ENCODE measurements at regions not wholly inside any gene's neighbourhood (a gene's known extent, or its start where the extent isn't known, plus 50 kb on each side); places are given as distances from the start of the nearest gene placed in this dataset.

GRCh38 chr9:81096625-81097024 is 592.7 kb downstream of the TLE1 start:
- 47 to 68% methylated on average over 2 of the region's 2 CpGs for WGBS, 2 donors (ENCODE audit: low coverage in 1 of 2)
- ATAC-seq: no peak
- TF ChIP-seq POLR2A (IDR thresholded peaks at IDR 0.05) (no peak), CTCF (IDR thresholded peaks at IDR 0.05) (no peak), EP300 (IDR thresholded peaks at IDR 0.05) (no peak), POLR2AphosphoS5 (IDR thresholded peaks at IDR 0.05) (no peak)
- H3K36me3 ChIP-seq: no peaks in the 10 kb centered on the region
- no peak overlapping the region for H3K27ac ChIP-seq
- H3K4me3 ChIP-seq: no peak overlapping the region
- no peaks in the 10 kb centered on the region for H3K27me3 ChIP-seq
- no peaks in the 10 kb centered on the region for H3K4me1 ChIP-seq
- no peaks in the 10 kb centered on the region for H3K9me3 ChIP-seq

- H3K27me3 ChIP-seq: no peaks in the 10 kb centered on the region
- WGBS, 2 donors (ENCODE audit: low coverage in 1 of 2): 83 to 93% methylated on average over 1 to 2 of the region's 2 CpGs
- no peaks in the 10 kb centered on the region for H3K9me3 ChIP-seq
- no peaks in the 10 kb centered on the region for H3K36me3 ChIP-seq
- no peak overlapping the region for H3K4me3 ChIP-seq
- TF ChIP-seq CTCF (IDR thresholded peaks at IDR 0.05) (no peak), EP300 (IDR thresholded peaks at IDR 0.05) (no peak), POLR2A (IDR thresholded peaks at IDR 0.05) (no peak), POLR2AphosphoS5 (IDR thresholded peaks at IDR 0.05) (no peak)
- ATAC-seq: no peak
- no peaks in the 10 kb centered on the region for H3K4me1 ChIP-seq
- no peak overlapping the region for H3K27ac ChIP-seq
Observed at GRCh38 chr9:81092057-81092456, 597.3 kb downstream of the TLE1 start.

GRCh38 chr9:81088341-81088740 is 601.0 kb downstream of the TLE1 start:
- TF ChIP-seq POLR2AphosphoS5 (IDR thresholded peaks at IDR 0.05): no peak
- no peak for TF ChIP-seq EP300 (IDR thresholded peaks at IDR 0.05)
- TF ChIP-seq POLR2A (IDR thresholded peaks at IDR 0.05): no peak
- no peak for TF ChIP-seq CTCF (IDR thresholded peaks at IDR 0.05)
- Histone ChIP-seq H3K36me3 (no peaks in the 10 kb centered on the region), H3K4me1 (peaks cover 0 to 12% (median 6%) of the 10 kb centered on the region in 3 donors), H3K27me3 (no peaks in the 10 kb centered on the region), H3K9me3 (no peaks in the 10 kb centered on the region), H3K4me3 (no peak overlapping the region), H3K27ac (no peak overlapping the region)
- ATAC-seq: no peak
- WGBS, 2 donors (ENCODE audit: low coverage in 1 of 2): 90 to 93% methylated on average over 2 of the region's 2 CpGs

GRCh38 chr9:81086416-81086815 is 602.9 kb downstream of the TLE1 start:
- Histone ChIP-seq H3K9me3 (no peaks in the 10 kb centered on the region), H3K36me3 (no peaks in the 10 kb centered on the region), H3K4me3 (no peak overlapping the region), H3K27me3 (no peaks in the 10 kb centered on the region), H3K27ac (no peak overlapping the region), H3K4me1 (peaks cover 0 to 19% (median 6%) of the 10 kb centered on the region in 3 donors)
- no peak for ATAC-seq
- WGBS, 2 donors (ENCODE audit: low coverage in 1 of 2): 48 to 75% methylated on average over 3 of the region's 3 CpGs
- TF ChIP-seq CTCF (IDR thresholded peaks at IDR 0.05) (no peak), POLR2AphosphoS5 (IDR thresholded peaks at IDR 0.05) (no peak), POLR2A (IDR thresholded peaks at IDR 0.05) (no peak), EP300 (IDR thresholded peaks at IDR 0.05) (no peak)

GRCh38 chr9:81083854-81084512 is 605.4 kb downstream of the TLE1 start:
- no peaks in the 10 kb centered on the region for H3K27me3 ChIP-seq
- H3K4me1 ChIP-seq: peaks cover 0 to 19% (median 6%) of the 10 kb centered on the region in 3 donors
- 64 to 77% methylated on average over 2 to 3 of the region's 3 CpGs for WGBS, 2 donors (ENCODE audit: low coverage in 1 of 2)
- H3K4me3 ChIP-seq: no peak overlapping the region
- no peak for ATAC-seq
- TF ChIP-seq CTCF (IDR thresholded peaks at IDR 0.05) (no peak), POLR2AphosphoS5 (IDR thresholded peaks at IDR 0.05) (peak; percentile 56)
- no peak overlapping the region for H3K27ac ChIP-seq
- H3K9me3 ChIP-seq: no peaks in the 10 kb centered on the region
- no peaks in the 10 kb centered on the region for H3K36me3 ChIP-seq
